Erythroblast (primary cell): ENCODE measurements at regions not wholly inside any gene's neighbourhood (a gene's known extent, or its start where the extent isn't known, plus 50 kb on each side); places are given as distances from the start of the nearest gene placed in this dataset.

ENCODE experiments used
- GATA1 ChIP-seq: IDR thresholded peaks from 2 replicates; pipeline ENCODE4 v1.6.1; 2011; ENCODE audit warnings: low read depth, mild to moderate bottlenecking, control low read depth, low read length, moderate library complexity
- POLR2A ChIP-seq: IDR thresholded peaks from 2 replicates; pipeline ENCODE4 v1.6.1; 2011; ENCODE audit warnings: mild to moderate bottlenecking, low read length

DNA sequence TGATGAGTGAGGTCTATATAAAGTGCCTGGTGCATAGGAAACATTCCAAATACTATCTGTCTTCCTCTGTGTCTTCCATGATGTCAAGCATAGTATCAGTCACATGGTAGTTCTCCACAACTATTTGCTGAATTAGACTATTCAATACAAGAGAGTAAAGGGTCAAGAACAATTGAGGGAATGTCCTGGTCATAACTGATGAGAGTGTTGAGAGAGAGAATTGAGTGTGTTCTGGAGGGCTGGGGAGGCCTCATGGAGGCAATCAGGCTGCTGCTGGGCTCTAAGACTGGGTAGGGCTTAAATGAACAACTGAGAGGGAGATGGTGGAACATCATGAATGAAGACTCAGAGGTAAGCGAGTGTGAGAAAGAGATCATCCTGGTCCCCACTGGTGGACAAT, 433.7 kb upstream of the ONECUT1 start:
- TF ChIP-seq POLR2A: no peak
- no peak for TF ChIP-seq GATA1
